Right lobe of liver (tissue), 4 donors: ENCODE measurements at regions not wholly inside any gene's neighbourhood (a gene's known extent, or its start where the extent isn't known, plus 50 kb on each side); places are given as distances from the start of the nearest gene placed in this dataset.

Experiments
- POLR2A ChIP-seq: fragments of 450-650 bp; IDR thresholded peaks from one replicate; pipeline ENCODE4 v1.6.1; 2017; ENCODE audit warnings: antibody characterized with exemption, mild to moderate bottlenecking
- TF ChIP-seq, protein P1 (sequence below), 4 donors: fragments of 200-600 bp in 3 of 4; fragments of 450-650 bp in 1 of 4; IDR thresholded peaks; one replicate each; pipeline versions ENCODE4 v1.5.1 to v1.8.0; 2016 to 2022; ENCODE audit warnings: antibody characterized with exemption in 4 of 4, mild to moderate bottlenecking in 2 of 4
- donor health status: DM: no; HTN: no; CAD: no.
- donor health status: DM: no; HTN: no; CAD: no.
- donor health status: DM: no; HTN: yes; CAD: no.

- no peak for TF ChIP-seq POLR2A
- TF ChIP-seq, protein P1, sequence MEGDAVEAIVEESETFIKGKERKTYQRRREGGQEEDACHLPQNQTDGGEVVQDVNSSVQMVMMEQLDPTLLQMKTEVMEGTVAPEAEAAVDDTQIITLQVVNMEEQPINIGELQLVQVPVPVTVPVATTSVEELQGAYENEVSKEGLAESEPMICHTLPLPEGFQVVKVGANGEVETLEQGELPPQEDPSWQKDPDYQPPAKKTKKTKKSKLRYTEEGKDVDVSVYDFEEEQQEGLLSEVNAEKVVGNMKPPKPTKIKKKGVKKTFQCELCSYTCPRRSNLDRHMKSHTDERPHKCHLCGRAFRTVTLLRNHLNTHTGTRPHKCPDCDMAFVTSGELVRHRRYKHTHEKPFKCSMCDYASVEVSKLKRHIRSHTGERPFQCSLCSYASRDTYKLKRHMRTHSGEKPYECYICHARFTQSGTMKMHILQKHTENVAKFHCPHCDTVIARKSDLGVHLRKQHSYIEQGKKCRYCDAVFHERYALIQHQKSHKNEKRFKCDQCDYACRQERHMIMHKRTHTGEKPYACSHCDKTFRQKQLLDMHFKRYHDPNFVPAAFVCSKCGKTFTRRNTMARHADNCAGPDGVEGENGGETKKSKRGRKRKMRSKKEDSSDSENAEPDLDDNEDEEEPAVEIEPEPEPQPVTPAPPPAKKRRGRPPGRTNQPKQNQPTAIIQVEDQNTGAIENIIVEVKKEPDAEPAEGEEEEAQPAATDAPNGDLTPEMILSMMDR (IDR thresholded peaks at IDR 0.05), result no peak
These were observed 208.8 kb upstream of the VEGFC start for GRCh38 chr4:177001271-177002175.
